H9 (cell line): ENCODE measurements at regions not wholly inside any gene's neighbourhood (a gene's known extent, or its start where the extent isn't known, plus 50 kb on each side); places are given as distances from the start of the nearest gene placed in this dataset.

ENCODE experiments used
- DNase-seq: peaks from one replicate; pipeline ENCODE4 v3.0.0-alpha.2; 2017
- H2AFZ ChIP-seq: one replicate; pipeline ENCODE4 v1.6.1; 2013; ENCODE audit warnings: mild to moderate bottlenecking, low read length, control low read depth, moderate library complexity
- H2AK5ac ChIP-seq: 2 replicates; pipeline ENCODE4 v1.6.1; 2013; ENCODE audit warnings: low read length, control low read depth, mixed read lengths; ENCODE audit not compliant: insufficient read length
- H2BK120ac ChIP-seq: one replicate; pipeline ENCODE4 v1.6.1; 2013; ENCODE audit warnings: low read depth, mild to moderate bottlenecking, low read length, control low read depth, inconsistent platforms; ENCODE audit not compliant: poor library complexity, severe bottlenecking
- H2BK12ac ChIP-seq: 2 replicates; pipeline ENCODE4 v1.6.1; 2013; ENCODE audit warnings: low read length, control low read depth, mixed read lengths, low read depth; ENCODE audit not compliant: insufficient read length
- H2BK15ac ChIP-seq: 2 replicates; pipeline ENCODE4 v1.6.1; 2013; ENCODE audit warnings: low read depth, low read length, control low read depth
- H2BK20ac ChIP-seq: one replicate; pipeline ENCODE4 v1.6.1; 2013; ENCODE audit warnings: low read depth, mild to moderate bottlenecking, low read length, control low read depth, inconsistent platforms; ENCODE audit not compliant: poor library complexity, severe bottlenecking
- H2BK5ac ChIP-seq: 2 replicates; pipeline ENCODE4 v1.6.1; 2013; ENCODE audit warnings: low read length, control low read depth, mixed read lengths; ENCODE audit not compliant: insufficient read length
- H3K14ac ChIP-seq: 2 replicates; pipeline ENCODE4 v1.6.1; 2013; ENCODE audit warnings: low read length, control low read depth; ENCODE audit not compliant: insufficient read depth
- H3K18ac ChIP-seq: 2 replicates; pipeline ENCODE4 v1.6.1; 2013; ENCODE audit warnings: low read depth, mild to moderate bottlenecking, mixed read lengths, low read length, control low read depth; ENCODE audit not compliant: insufficient read length
- H3K23ac ChIP-seq: 2 replicates; pipeline ENCODE4 v1.6.1; 2013; ENCODE audit warnings: low read length, control low read depth, mixed read lengths, low read depth; ENCODE audit not compliant: insufficient read length
- H3K23me2 ChIP-seq: 2 replicates; pipeline ENCODE4 v1.6.1; 2013; ENCODE audit warnings: low read depth, mild to moderate bottlenecking, mixed read lengths, low read length, control low read depth; ENCODE audit not compliant: insufficient read length, poor library complexity, severe bottlenecking
- H3K27ac ChIP-seq: 2 replicates; pipeline ENCODE4 v1.5.1; 2013; ENCODE audit warnings: low read length, control low read depth, mixed read lengths, low read depth; ENCODE audit not compliant: insufficient read length
- H3K27me3 ChIP-seq: 2 replicates; pipeline ENCODE4 v1.6.1; 2013; ENCODE audit warnings: low read length, control low read depth, inconsistent platforms; ENCODE audit not compliant: insufficient read depth
- H3K4ac ChIP-seq: 2 replicates; pipeline ENCODE4 v1.6.1; 2013; ENCODE audit warnings: low read depth, mild to moderate bottlenecking, control low read depth, inconsistent platforms, low read length, moderate library complexity
- H3K4me1 ChIP-seq: 2 replicates; pipeline ENCODE4 v1.6.1; 2013; ENCODE audit warnings: low read length, control low read depth, inconsistent platforms; ENCODE audit not compliant: insufficient read depth
- H3K4me2 ChIP-seq: 2 replicates; pipeline ENCODE4 v1.6.1; 2013; ENCODE audit warnings: low read length, control low read depth, mixed read lengths; ENCODE audit not compliant: insufficient read length, insufficient read depth
- H3K56ac ChIP-seq: 2 replicates; pipeline ENCODE4 v1.6.1; 2013; ENCODE audit warnings: low read depth, mild to moderate bottlenecking, mixed read lengths, low read length, control low read depth; ENCODE audit not compliant: insufficient read length
- H3K79me1 ChIP-seq: 2 replicates; pipeline ENCODE4 v1.6.1; 2013; ENCODE audit warnings: low read depth, mild to moderate bottlenecking, moderate library complexity, low read length, control low read depth, inconsistent platforms; ENCODE audit not compliant: insufficient read depth, poor library complexity, severe bottlenecking
- H3K79me2 ChIP-seq: 2 replicates; pipeline ENCODE4 v1.6.1; 2013; ENCODE audit warnings: low read length, control low read depth, inconsistent platforms; ENCODE audit not compliant: insufficient read depth
- H3K9ac ChIP-seq: 2 replicates; pipeline ENCODE4 v1.6.1; 2013; ENCODE audit warnings: low read length, control low read depth, mixed read lengths; ENCODE audit not compliant: insufficient read length; ENCODE audit errors: extremely low read depth
- H3K9me3 ChIP-seq: one replicate; pipeline ENCODE4 v1.6.1; 2013; ENCODE audit warnings: low read depth, low read length, inconsistent platforms; ENCODE audit not compliant: control insufficient read depth
- H3T11ph ChIP-seq: one replicate; pipeline ENCODE4 v1.6.1; 2013; ENCODE audit warnings: mild to moderate bottlenecking, low read length, control low read depth, inconsistent platforms
- H4K20me1 ChIP-seq: one replicate; pipeline ENCODE4 v1.6.1; 2013; ENCODE audit not compliant: control insufficient read depth, insufficient read length, insufficient read depth
- H4K5ac ChIP-seq: 2 replicates; pipeline ENCODE4 v1.6.1; 2013; ENCODE audit warnings: low read depth, mild to moderate bottlenecking, mixed read lengths, low read length, control low read depth; ENCODE audit not compliant: insufficient read length
- H4K8ac ChIP-seq: replicated peaks from 2 replicates; pipeline ENCODE4 v1.6.1; 2013; ENCODE audit warnings: low read length, control low read depth, mixed read lengths, low read depth; ENCODE audit not compliant: insufficient read length
- H4K91ac ChIP-seq: 2 replicates; pipeline ENCODE4 v1.6.1; 2013; ENCODE audit warnings: low read depth, mild to moderate bottlenecking, moderate library complexity, mixed read lengths, low read length, control low read depth; ENCODE audit not compliant: insufficient read length
- H3K27ac Mint-ChIP-seq, 3 experiments: 2 replicates in 2 of 3; 3 replicates in 1 of 3; pipeline ENCODE4 v1.8.0; 2020 to 2021; ENCODE audit warnings: mixed read lengths in 3 of 3, mild to moderate bottlenecking in 1 of 3, moderate library complexity in 1 of 3
- H3K27me3 Mint-ChIP-seq: 2 replicates; pipeline ENCODE4 v1.8.0; 2021; ENCODE audit warnings: low read depth, mild to moderate bottlenecking, moderate library complexity, mixed read lengths
- H3K36me3 Mint-ChIP-seq, 3 experiments: 2 replicates in 2 of 3; 3 replicates in 1 of 3; pipeline ENCODE4 v1.8.0; 2020 to 2021; ENCODE audit warnings: low read depth in 3 of 3, mixed read lengths in 3 of 3; ENCODE audit not compliant: insufficient read depth in 1 of 3
- H3K4me1 Mint-ChIP-seq, 2 experiments: 2 replicates each; pipeline ENCODE4 v1.8.0; 2020; ENCODE audit warnings: mixed read lengths in 2 of 2
- H3K4me3 Mint-ChIP-seq, 2 experiments: 2 replicates in 1 of 2; 3 replicates in 1 of 2; pipeline ENCODE4 v1.8.0; 2020 to 2021; ENCODE audit warnings: mild to moderate bottlenecking in 2 of 2, mixed read lengths in 2 of 2, moderate library complexity in 1 of 2
- H3K9me3 Mint-ChIP-seq, 2 experiments: 2 replicates in 1 of 2; 3 replicates in 1 of 2; pipeline ENCODE4 v1.8.0; 2020; ENCODE audit warnings: mild to moderate bottlenecking in 2 of 2, mixed read lengths in 2 of 2, moderate library complexity in 1 of 2
- CTCF ChIP-seq: fragments of 200-600 bp; sonication (generic); conservative IDR thresholded peaks from 3 replicates; pipeline ENCODE4 v1.8.0; 2021; ENCODE audit warnings: antibody characterized with exemption, mild to moderate bottlenecking
- WGBS: extraction: QIAGEN DNeasy Blood & Tissue Kit; methylation state at CpG from one replicate; pipeline ENCODE4 v1.1.7; 2013; ENCODE audit warnings: missing lambda C conversion rate, low lambda C conversion rate, mixed read lengths; ENCODE audit not compliant: insufficient read length; ENCODE audit errors: extremely low coverage; 5-methylcytosine and 5-hydroxymethylcytosine counted together

GRCh38 chr1:14090062-14090461, 390.1 kb downstream of the PRDM2 start:
- H2BK5ac ChIP-seq = no peak overlapping the region
- no peak overlapping the region for H3K18ac ChIP-seq
- H3K36me3 Mint-ChIP-seq = peaks cover 5 to 14% (median 5%) of the 10 kb centered on the region in 3 experiments; a peak in 4 of 7 replicates
- H3K27ac Mint-ChIP-seq = no peak overlapping the region
- no peak overlapping the region for H4K5ac ChIP-seq
- no peak overlapping the region for H4K91ac ChIP-seq
- H2AFZ ChIP-seq = no peak overlapping the region
- no peak overlapping the region for H2BK15ac ChIP-seq
- no peaks in the 10 kb centered on the region for H3K4me1 ChIP-seq
- H4K8ac ChIP-seq = no peak overlapping the region
- H4K20me1 ChIP-seq = no peaks in the 10 kb centered on the region
- no peak overlapping the region for H3K4me3 Mint-ChIP-seq
- no CpG with 5 or more reads among the region's 1 CpG for WGBS
- H3K23me2 ChIP-seq = no peaks in the 10 kb centered on the region
- no peak overlapping the region for H3K56ac ChIP-seq
- peaks cover 4 to 7% of the 10 kb centered on the region in 2 experiments; a peak in 2 of 4 replicates for H3K4me1 Mint-ChIP-seq
- H3K14ac ChIP-seq = no peak overlapping the region
- H3K27me3 ChIP-seq = no peaks in the 10 kb centered on the region
- no peak overlapping the region for H3K27ac ChIP-seq
- H2BK120ac ChIP-seq = no peak overlapping the region
- TF ChIP-seq CTCF = no peak
- H3K27me3 Mint-ChIP-seq = peaks cover 3% of the 10 kb centered on the region
- no peak overlapping the region for H3K4me2 ChIP-seq
- H3T11ph ChIP-seq = no peak overlapping the region
- no peak overlapping the region for H3K9ac ChIP-seq
- H3K79me1 ChIP-seq = no peaks in the 10 kb centered on the region
- DNase-seq = no peak
- H3K79me2 ChIP-seq = no peaks in the 10 kb centered on the region
- no peak overlapping the region for H2AK5ac ChIP-seq
- peaks cover 14 to 20% of the 10 kb centered on the region in 2 experiments for H3K9me3 Mint-ChIP-seq
- H3K9me3 ChIP-seq = no peaks in the 10 kb centered on the region
- no peak overlapping the region for H3K23ac ChIP-seq
- no peak overlapping the region for H3K4ac ChIP-seq
- no peak overlapping the region for H2BK20ac ChIP-seq
- H2BK12ac ChIP-seq = no peak overlapping the region
